ENCODE measurements at regions not wholly inside any gene's neighbourhood (a gene's known extent, or its start where the extent isn't known, plus 50 kb on each side); places are given as distances from the start of the nearest gene placed in this dataset.

GRCh38 chrX:96311366-96311765 lies 373.3 kb upstream of the DIAPH2 start:
- no peak for DNase-seq (ENCODE audit: low read depth in 4 of 4, low spot score in 2 of 4)

- DNase-seq (ENCODE audit: low read depth in 4 of 4, low spot score in 2 of 4) = no peak
Observed at GRCh38 chrX:96314985-96315384, 369.7 kb upstream of the DIAPH2 start.

GRCh38 chrX:96361844-96362243 lies 322.8 kb upstream of the DIAPH2 start:
- DNase-seq (ENCODE audit: low read depth in 4 of 4, low spot score in 2 of 4) = no peak

GRCh38 chrX:96372313-96373046 lies 312.2 kb upstream of the DIAPH2 start:
- DNase-seq (ENCODE audit: low read depth in 4 of 4, low spot score in 2 of 4) = peak in 1 of 4 donors; percentile 9

DNA sequence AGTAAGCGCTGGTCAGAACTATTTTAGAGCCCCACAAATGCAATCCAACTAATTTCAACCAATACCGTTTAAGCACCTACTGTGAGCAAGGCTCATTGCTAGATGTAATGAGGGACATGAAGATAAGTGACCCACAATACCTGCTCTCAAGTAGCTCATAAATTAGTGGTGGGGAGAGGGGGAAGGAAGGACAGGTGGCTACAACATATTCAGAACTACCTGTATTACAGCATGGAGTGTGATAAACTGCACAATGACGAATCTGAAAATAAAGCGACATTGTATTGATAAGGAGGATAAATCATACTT lies 311.6 kb upstream of the DIAPH2 start:
- no peak for DNase-seq (ENCODE audit: low read depth in 4 of 4, low spot score in 2 of 4)

- no peak for DNase-seq (ENCODE audit: low read depth in 4 of 4, low spot score in 2 of 4)
Observed at GRCh38 chrX:96376266-96376665, 308.4 kb upstream of the DIAPH2 start.

GRCh38 chrX:96379951-96380350 lies 304.7 kb upstream of the DIAPH2 start:
- DNase-seq (ENCODE audit: low read depth in 4 of 4, low spot score in 2 of 4) = no peak

- DNase-seq (ENCODE audit: low read depth in 4 of 4, low spot score in 2 of 4) = no peak
Observed at GRCh38 chrX:96382018-96382417, 302.6 kb upstream of the DIAPH2 start.

DNA sequence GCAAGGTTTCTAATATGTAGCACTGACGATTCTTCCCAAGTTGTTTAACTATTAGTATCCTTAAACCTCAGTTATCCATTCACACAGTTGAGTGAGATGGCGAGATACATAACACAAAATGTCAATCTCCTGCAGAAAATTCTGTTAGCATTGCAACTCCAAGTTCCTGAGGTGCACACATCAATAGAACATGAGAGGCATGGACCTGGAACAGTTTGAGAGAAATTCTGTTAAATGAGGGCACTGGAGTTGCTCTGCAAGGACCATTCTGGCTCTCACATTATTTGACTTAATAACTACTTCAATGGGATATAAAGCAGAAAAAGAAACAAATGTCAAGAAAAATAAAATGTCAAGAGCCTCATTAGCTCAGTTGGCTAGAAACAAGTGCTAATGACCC lies 301.2 kb upstream of the DIAPH2 start:
- no peak for DNase-seq (ENCODE audit: low read depth in 4 of 4, low spot score in 2 of 4)

GRCh38 chrX:96386325-96386724 lies 298.3 kb upstream of the DIAPH2 start:
- no peak for DNase-seq (ENCODE audit: low read depth in 4 of 4, low spot score in 2 of 4)

DNA sequence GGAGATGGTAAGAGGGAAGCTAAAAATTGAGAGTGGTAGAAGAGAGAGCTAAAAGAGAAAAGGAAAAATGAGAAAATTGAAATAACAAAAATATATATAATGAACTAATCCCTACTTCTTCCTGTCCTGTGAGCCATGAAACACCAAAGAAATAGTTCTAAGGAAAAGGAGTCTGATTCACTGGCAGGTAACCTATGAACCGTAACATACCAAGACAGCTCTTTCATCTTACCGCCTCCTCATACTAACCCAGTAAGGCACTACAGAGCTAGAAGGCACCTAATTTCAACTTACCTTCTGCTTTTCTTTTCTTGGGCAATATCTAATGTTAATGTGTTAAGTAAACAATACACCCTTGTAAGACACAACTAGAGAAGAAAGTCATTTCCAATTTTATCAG lies 297.7 kb upstream of the DIAPH2 start:
- DNase-seq (ENCODE audit: low read depth in 4 of 4, low spot score in 2 of 4) = no peak

GRCh38 chrX:96387801-96388200 lies 296.8 kb upstream of the DIAPH2 start:
- no peak for DNase-seq (ENCODE audit: low read depth in 4 of 4, low spot score in 2 of 4)

DNA sequence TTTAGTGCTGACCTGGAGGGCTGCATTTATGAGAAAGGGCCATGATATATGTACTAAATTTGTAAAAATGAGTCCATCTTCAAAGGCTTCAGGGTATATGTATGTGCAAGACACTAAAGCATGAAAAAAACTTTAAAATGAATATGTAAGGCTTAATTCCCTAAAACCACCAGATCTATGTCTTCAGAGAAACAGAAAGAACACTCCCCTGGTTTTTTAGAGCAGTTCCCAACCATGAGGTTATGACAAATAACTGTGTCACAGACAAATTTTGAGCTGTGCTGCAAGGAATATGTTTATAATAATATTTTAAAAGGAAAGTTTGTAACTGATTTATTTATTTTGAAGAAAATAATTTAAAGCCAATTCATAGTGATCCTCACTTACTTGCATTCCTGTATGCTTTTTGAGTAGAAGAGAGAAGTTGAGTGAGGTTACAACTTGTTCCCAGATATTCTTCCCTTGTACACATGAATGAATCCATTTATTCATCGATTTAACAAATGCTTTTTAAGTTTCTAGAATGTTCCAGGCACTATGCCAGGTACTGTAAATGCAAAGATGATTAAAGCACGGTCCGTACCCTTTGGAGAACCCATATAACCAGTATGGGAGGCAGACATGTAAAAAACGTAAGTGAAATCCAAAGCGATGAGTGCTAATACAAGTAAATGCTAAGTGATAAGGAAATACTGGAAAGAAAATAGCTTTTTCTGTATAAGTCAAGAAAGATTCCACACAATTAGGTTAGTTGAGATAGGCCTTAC lies 295.2 kb upstream of the DIAPH2 start:
- no peak for DNase-seq (ENCODE audit: low read depth in 4 of 4, low spot score in 2 of 4)

DNA sequence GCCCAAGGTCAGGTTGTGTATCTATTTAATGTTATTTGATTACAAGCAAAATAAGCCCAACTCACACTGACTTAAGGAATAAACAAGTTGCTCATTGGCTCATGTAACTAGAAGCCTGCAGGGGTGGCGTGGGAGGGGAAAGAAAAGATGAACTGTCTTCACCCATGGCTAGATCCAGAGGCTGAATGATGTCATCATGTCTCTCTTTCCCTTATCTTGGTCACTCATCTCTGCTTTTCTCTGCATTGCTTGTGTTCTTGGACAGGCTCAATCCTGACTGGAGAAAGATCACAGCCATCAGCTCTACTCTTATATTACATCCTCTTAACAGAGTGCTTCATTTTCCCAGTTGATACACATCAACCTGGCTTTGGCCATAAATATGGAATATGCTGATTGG lies 290.0 kb upstream of the DIAPH2 start:
- DNase-seq (ENCODE audit: low read depth in 4 of 4, low spot score in 2 of 4) = no peak

GRCh38 chrX:96403446-96403845 lies 281.2 kb upstream of the DIAPH2 start:
- DNase-seq (ENCODE audit: low read depth in 4 of 4, low spot score in 2 of 4) = no peak

- no peak for DNase-seq (ENCODE audit: low read depth in 4 of 4, low spot score in 2 of 4)
Observed at GRCh38 chrX:96405842-96406241, 278.8 kb upstream of the DIAPH2 start.

- DNase-seq (ENCODE audit: low read depth in 4 of 4, low spot score in 2 of 4) = no peak
Observed at GRCh38 chrX:96407072-96407471, 277.6 kb upstream of the DIAPH2 start.

GRCh38 chrX:96407501-96407900 lies 277.1 kb upstream of the DIAPH2 start:
- no peak for DNase-seq (ENCODE audit: low read depth in 4 of 4, low spot score in 2 of 4)

GRCh38 chrX:96407981-96408380 lies 276.7 kb upstream of the DIAPH2 start:
- no peak for DNase-seq (ENCODE audit: low read depth in 4 of 4, low spot score in 2 of 4)

DNA sequence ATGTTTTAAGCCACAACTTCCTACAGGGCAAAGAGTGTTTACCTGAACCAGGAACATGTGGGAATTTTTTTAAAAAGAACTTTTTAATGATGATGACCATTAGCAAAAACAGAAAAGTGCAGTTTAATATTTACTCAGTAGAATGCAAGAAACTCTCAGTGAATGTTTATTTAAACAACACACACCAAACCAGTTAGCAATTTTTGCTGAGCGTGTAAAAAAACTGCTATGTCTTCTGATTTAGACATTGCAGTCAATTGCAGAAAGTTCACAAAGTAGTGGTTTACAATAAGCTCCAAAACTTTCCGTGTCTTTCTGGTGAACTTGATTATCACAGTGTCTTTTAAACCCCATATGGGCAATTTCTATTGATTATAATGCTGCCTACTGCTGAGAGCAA lies 273.7 kb upstream of the DIAPH2 start:
- DNase-seq (ENCODE audit: low read depth in 4 of 4, low spot score in 2 of 4) = no peak

DNA sequence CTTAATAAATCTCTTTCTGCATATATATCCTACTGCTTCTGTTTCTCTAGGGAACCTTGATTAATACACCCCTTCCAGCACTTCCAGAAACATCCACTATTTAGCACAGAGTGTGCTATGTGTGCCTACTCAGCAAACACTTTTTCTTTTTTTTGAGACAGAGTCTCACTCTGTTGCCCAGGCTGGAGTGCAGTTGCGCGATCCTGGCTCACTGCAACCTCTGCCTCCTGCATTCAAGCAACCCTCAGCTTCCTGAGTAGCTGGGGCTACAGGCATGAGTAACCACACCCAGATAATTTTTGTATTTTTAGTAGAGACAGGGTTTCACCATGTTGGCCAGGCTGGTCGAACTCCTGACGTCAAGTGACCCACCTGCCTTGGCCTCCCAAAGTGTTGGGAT lies 266.9 kb upstream of the DIAPH2 start:
- DNase-seq (ENCODE audit: low read depth in 4 of 4, low spot score in 2 of 4) = no peak

GRCh38 chrX:96424007-96424406 lies 260.6 kb upstream of the DIAPH2 start:
- DNase-seq (ENCODE audit: low read depth in 4 of 4, low spot score in 2 of 4) = no peak
